EL (cell line): ENCODE measurements at regions not wholly inside any gene's neighbourhood (a gene's known extent, or its start where the extent isn't known, plus 50 kb on each side); places are given as distances from the start of the nearest gene placed in this dataset.
"Not testable (repeated sequence)": the region's sequence is repeated elsewhere in the genome, so short reads cannot be mapped to it uniquely, and the experiment has no call there.

Source experiments
- DNase-seq: peaks from one replicate; pipeline ENCODE4 v3.0.0-alpha.2; 2016

DNA sequence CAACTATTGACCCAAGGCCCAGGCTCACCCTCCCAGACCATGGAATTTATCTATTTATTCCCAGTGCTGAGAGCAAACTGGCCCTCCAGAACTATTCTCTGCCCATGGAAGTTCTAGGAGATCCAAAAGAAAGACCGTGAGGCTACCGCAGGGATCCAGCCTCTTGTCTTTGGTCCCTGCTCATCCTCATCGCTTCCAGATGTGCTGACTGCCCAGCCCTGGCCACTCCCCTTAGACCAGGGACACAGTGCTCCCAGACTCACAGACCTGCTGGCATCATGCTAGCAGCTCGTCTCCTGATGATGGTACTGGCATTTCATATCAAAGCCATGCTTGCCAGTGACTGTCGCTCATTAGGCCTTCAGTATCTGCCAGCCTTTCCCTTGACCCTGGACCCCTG is 405.7 kb upstream of the PPP2R3A start:
- no peak for DNase-seq

DNA sequence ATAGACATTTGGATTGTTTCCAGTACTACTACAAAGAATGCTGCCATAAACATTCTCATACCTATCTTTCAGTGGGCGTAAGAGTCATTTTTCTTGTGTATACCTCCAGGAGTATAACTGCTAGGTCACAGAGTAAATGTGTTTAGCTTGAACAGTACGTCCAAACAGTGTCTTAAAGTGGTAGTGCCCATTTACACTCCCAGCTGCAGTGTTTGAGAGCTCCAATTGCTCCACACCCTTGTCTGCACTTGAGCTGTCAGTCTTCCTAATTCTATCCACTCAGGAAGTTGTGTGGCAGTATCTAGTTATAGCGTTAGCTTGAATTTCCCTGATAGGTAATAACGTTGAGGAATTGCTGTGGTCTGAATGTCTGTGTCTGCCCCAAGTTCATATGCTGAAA is 404.7 kb upstream of the PPP2R3A start:
- no peak for DNase-seq

DNA sequence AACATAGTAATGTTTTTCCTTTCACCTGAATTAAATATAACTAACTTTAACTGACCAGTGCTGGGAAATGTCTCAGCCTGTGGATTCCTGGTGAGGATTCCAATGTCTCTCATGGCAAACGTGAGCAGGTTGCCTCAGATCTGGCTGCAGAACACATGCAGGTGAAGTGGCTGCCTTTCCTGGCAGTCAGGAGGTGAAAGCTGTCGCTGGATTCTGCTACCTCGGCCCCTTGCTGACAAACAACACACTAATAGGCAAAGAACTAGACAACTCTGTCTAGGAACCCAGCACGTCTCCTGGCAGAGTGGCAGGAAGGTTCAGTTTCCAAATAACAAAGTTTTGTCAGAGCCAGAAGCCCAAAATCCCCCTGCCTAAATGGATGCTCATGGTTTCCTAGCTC is 400.8 kb upstream of the PPP2R3A start:
- no peak for DNase-seq

DNA sequence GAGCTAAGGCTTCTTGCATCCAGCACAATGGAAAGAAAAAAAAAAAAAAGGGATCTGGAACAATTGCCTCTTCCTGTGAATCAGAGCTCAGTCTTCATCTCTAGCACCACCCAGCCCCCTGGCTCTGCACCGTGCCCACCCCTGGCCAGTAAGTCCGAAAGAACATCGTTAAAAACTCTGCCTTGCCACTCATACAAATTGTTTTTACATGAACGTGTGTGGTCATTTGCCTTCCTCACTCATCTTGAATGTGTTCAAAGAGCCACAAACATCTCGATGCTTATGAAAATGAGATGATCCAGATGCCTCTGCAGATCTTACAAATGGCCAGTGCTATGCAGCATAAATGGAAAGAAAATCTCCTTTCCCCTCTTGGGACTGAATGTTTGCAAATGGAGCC is 400.0 kb upstream of the PPP2R3A start:
- DNase-seq, result no peak

DNA sequence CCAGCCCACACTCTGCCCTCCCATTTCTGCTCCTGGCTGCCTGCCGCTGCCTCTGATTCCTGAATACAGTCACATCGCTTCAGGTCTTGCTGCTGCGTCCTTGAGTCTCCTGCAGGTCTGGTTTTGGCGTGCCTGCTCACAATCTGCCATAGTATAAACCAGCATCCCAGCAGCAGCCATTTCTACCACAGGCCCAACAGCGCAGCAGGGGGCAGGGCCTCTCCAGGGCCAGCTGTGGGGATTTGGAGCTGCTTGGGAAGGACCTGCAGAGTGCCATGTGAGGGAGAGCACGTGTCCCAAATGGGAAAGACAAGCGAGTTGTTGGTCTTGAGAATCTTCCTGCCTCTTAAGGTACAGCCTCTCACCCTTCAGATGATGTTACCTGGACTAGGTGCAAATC is 398.3 kb upstream of the PPP2R3A start:
- DNase-seq, result no peak

DNA sequence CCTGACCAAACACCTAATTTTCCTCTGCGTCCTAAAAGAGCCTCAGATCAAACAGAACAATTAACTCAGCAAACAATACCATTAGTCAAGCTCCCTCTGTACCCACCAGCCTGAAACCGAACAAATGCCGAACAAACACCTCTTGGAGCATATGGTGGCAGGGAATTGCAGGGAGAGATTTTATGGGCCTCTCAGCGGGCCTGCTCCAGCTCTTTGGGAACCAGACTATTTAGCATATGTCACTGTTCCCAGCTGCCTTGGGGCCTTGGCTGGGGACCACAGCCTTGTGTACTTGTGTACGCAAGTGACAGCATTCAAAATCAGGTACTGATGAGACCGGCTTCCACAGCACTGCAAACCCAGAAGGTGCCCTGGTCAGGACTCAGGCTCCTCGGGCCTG is 388.8 kb upstream of the PPP2R3A start:
- DNase-seq, result no peak

DNA sequence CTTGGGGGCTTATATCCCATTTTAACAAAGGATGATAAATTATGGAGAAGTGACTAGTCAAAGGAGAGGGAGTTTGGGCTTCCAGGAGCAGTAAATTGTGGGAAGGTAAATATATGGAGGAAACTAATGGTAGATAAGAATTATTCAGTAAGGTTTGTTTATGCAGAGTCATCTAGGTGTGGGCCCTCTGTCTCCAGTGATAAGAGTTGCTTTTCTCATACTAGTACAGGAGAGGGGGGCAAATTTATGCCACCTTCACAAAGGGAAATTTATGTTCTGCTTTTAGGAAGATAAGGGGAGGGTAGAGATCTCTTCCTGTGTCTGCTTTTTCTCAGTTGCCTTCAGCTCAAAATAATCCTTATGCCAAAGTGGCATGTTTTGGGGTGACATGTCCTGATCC is 383.7 kb upstream of the PPP2R3A start:
- no peak for DNase-seq

DNA sequence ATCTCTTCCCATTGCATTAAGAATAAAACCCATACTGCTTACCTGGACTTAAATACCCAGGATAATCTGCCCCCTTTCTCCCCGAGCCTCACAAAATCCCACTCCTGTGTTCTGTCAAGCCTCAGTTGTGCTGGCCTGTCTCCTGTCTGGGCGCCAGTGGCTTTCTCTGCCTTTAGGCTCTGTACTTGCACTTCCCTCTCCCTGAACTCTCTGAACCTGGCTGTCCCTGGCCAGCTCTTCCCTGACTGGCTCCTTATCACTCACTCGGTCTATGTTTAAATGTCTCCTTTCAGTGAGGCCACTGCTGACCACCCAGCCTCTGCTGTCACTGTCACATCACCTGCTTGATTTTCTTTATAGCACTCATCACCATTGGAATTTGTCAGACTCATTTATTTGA is 382.7 kb upstream of the PPP2R3A start:
- no peak for DNase-seq

DNA sequence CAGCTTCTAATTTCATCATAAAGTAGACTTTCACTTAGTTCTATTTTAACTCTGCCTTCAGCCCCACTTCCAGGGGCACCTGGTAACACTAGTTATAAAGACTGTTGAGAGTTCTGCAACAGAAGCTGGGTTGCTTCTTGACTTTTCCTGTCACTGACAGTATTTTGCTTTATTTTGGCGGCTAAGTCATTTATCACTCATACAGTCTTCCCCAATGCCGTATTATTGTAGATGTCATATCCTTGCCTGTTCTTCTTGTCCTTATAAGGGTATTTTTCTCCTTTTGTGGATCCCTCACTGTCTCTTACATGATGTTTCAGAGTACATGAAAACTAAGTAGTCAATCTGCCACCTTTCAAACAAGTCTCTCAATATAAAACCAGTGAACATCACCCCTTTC is 369.0 kb upstream of the PPP2R3A start:
- no peak for DNase-seq

DNA sequence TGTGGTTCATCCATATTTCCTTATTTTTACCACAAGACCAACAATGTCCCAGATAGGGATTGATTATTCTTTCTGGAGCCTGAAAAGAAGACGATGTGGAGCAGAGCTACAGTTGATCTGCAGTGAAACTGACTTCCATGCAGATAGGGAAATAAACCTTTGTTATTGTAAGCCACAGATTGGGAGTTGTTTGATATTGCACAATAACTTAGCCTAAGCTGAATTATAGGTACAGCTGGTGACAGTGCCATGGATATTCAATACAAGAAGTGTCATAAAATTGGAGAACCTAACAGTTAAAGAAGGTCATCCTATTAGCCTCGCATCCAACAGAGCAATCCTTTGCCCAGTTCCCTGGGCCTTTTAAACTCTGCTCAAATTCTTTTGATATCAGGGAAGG is 367.7 kb upstream of the PPP2R3A start:
- no peak for DNase-seq

DNA sequence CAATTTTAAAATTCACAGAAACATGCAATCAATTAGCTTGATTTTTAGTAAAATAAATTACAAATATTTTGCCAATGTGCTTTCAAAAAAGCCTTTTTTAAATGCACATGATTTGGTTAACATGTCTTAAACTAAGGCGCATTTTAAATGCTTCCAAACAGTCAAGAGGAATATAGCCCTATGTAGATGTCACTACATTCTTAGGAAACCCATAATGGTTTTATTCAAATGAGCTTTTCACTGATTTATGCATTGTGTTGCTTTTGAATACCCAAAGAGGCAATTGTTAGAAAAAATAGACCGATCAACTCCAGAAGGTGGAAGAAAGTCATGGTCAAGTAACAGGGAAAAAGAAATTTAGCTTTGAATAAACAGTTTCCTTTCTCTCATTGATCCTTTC is 366.9 kb upstream of the PPP2R3A start:
- DNase-seq, result no peak

DNA sequence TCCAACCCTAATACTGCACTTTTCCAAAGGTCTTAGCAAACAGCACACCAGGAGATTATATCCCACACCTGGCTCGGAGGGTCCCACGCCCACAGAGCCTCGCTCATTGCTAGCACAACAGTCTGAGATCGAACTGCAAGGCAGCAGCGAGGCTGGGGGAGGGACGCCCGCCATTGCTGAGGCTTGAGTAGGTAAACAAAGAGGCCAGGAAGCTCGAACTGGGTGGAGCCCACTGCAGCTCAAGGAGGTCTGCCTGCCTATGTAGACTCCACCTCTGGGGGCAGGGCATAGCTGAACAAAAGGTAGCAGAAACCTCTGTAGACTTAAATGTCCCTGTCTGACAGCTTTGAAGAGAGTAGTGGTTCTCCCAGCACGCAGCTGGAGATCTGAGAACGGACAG is 361.0 kb upstream of the PPP2R3A start:
- not testable (repeated sequence) for DNase-seq

DNA sequence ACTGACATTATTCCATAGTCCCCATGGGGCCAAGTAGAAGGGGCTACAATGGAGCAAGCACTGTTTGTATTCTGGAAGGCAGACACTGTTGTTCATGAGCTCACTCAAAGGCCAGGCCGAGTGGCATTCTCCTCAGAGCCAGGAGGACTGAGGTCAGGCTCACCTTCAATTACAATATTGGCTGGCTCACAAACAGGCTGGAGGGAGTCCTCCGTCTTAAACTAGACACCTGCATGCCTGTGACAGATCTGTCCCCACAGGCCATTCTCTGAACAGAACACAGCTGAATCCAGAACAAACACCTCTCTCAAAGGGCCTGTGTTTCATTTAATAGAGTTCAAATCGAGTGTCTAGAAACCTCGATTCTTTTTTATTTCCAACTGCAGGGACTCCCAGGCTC is 347.4 kb upstream of the PPP2R3A start:
- DNase-seq, result no peak

DNA sequence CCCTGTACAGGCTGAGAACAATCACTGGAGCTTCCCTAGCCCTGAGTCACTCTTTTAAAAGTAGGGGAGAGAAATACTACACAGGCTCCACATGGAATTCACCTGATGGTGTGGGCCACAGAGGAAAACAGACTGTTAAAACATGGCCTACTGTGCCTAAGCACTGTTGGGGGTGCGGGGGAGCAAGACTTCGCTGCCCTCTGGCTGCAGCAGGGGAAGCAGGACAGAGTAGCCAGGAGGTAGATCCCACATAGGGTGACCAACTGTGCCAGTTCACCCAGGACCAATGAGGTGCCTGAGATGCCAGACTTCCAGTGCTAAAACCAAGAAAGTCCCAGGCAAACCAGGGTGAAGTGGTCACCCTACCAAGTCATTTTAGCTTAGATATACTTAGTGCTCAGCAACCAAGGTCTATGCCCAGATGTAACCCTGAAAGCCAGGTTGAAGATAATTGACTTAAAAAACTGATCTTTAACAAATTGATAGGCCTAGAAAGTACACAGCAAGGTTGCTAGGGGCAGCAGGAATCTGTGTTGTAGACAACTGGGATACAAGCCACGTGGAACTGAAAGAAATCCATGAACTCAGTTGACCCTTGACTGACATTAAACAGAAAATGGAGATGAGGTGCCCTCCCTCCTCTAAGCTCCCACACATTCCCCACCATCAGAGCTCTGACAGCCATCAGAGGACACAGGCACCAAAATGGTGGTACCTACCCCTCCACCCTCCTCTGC is 344.2 kb upstream of the PPP2R3A start:
- no peak for DNase-seq

DNA sequence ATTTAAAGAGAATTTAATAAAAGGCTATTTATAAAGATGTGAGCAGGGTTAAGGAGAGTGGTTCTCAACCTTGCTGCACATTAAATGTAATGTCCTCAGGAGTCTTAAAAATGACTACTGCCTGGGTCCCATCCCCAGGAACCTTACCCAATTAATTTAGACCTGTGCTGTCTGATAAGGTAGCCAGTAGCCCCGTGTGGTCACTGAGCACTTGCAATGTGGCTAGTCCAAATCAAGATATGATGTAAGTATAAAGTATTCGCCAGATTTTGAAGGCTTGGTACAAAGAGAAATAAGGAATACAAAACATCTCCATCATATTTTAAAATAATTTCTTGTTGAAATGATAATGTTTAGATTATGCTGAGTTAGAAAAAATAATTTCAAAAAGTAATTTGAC is 343.3 kb upstream of the PPP2R3A start:
- DNase-seq, result no peak

DNA sequence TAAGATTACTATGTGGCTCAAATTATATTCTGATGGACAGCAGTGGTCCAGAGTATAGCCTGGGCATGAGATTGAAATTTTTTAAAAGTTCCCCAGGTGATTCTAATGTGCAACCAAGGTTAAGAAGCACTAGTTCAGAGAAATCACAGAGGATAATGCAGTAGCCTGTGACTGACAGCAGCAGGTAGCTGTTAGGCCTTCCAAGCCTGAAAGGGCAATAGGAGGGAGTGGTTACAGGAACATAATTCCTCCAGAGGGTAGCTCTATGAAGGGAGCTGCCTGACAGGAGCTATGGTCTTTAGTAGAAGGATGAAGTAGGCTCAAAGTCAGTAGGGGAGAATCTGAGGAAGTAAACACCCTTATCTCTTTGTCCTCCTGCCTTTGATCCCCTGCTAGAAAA is 342.9 kb upstream of the PPP2R3A start:
- no peak for DNase-seq

DNA sequence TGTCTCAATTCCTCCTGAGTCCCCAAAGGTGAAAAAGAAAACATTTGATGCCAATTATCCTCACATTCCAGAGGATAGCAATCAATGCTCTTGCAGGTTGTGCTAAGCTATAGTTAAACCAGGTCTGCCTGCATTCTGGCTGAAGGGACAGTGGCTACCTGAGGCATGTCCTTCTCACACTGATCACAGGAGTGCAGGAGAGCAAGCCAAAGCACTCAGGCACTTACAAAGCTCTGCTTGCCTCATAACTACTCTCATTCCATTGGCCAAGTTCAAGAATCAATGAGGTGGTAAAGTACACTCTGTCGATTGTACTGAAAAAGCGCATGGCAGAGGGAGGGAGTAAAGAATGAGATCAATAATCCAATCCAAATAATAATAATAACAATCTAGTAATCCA is 342.0 kb upstream of the PPP2R3A start:
- no peak for DNase-seq

DNA sequence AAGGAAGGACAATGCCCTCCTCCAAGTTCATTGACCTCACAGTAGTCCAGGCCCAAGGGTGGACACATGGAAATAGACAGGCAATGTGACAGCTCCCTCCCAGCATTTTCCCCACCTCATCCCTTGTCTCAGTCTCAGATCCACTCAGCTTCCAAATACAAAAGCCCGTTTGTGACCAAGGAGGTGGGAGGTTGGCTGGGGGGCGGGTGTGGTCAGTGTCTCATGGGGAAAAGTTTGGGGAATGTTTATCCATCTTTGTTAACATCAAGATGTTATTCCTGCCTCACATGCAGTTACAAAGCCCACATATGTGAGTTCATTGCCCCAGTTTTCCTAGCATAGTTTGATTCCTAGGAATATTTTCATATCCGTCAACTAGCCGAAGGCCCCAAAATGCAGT is 338.5 kb upstream of the PPP2R3A start:
- no peak for DNase-seq

DNA sequence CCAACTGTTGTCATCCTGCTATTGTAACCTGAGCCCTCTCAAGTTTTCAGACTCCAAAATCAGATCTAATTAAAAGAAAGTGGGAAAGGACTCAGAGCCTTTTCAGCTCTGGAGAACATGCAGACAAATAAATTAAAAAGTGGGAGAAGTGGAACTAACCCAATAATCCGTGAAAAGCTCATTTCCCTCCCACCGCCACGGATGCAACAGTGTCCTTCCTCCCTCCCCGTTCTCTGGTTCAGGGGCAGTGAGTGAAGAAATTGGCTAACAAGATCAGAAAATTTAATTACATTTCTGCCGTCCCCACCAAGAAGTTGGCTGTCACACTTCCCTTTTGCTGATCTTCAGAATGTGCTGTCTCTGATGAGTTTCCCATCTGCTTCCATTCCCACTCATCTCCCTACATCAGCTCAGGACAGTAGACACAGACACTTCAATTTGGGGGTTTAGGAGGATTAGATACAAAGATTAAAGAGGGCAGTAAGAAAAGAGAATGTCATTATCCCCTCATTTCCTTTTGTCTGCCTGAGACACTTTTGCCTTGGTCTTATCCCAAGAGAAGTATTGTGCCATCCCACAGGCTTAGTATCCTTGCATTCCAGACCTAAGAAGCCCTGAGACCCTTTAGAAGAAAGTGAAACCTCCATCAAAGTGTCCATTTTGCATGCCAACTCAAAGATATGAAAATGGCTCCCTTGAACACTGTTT is 335.7 kb upstream of the PPP2R3A start:
- no peak for DNase-seq

DNA sequence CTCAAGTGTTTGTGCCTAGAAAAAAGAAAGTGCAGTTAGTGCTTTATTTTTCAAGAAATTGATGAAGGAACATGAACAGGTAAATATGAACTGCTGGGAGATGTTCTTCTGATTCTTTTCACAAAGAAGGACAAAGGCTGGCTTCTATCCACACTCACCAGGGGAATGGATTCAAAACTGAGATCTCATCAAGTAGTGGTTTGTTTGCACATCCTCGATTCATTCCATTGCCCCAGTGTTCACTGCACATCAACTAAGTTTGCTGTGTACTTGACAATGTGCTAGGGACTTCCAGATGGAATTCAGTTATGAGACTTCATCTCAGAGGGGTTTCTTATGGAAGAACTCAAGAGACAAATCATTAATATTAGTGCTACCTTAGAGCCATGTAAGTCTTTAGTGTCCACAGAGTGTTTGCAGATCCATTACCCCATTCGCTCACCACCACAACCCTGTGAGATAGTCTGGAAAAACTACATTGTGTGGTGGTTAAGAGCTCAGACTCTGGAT is 332.9 kb upstream of the PPP2R3A start:
- no peak for DNase-seq

DNA sequence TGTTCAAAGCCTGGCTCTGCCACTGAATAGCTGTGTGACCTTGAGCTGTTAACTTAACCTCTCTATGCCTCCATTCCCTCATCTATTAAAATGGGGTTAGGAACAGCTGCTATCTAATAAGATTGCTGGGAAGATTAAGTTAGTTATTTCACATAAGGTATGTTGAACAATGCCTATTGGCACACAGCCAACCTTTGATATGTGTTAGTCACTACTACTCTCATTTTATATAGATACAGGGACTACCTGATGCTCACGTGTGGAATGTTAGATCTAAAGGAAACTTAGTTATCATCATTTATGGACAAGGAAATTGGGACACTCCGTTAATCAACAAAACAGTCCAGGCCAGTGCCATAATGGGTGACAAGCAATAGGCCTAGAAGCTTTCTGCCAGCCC is 332.4 kb upstream of the PPP2R3A start:
- no peak for DNase-seq

DNA sequence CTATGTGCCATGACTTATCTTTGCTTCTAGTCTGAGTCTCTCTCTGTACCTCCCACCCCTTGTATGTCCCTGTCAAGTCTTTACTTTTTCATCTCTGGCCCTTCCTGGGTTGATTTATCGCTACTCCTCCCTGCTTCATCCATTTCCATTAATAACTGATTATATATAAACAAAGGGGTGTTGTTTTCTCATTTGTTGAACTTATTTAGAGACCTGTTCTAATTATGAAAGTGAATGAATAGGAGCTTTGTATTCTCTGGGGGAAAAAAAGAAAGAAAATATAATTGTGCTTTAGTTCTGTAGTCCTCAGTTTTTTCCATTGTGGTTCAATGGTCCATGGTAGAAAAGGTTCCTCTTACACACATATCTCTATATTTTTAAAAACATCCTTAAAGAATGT is 328.9 kb upstream of the PPP2R3A start:
- no peak for DNase-seq

DNA sequence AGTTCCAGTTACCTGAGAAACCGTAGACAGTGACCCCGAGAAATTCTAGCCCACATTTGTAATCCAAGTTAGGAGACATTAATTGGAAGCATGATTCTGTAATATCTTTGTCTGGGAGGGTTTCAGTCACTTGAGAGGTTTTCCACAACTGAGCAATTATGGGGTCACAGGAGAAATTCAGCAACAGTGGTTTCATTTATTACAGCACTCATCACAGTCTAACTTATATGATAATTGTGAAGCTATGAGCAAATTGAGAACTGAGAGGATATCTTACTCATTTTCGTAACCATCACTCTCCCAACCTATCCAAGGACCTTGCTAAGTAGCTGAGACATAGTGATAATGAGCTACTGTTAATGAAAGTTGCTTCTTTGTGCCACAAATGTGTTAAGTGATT is 328.5 kb upstream of the PPP2R3A start:
- no peak for DNase-seq

DNA sequence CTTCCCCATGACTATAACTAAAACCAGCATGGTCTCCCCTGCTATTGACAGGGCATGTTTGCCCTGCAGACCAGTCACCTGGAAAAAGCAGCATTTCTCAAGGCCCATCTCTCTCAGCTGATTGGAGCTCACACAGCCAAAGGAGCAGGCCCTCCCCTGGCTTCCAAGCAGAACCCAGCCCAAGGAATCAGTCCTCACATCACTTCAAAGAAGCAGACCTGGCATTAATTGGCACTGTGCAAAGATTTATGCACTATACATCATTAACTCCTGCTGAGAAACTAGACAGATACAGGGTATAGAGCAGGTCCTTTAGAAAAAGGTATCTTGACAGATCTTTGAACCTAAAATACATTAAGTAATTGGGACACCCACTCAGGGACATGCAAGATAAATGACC is 323.8 kb upstream of the PPP2R3A start:
- DNase-seq, result no peak

DNA sequence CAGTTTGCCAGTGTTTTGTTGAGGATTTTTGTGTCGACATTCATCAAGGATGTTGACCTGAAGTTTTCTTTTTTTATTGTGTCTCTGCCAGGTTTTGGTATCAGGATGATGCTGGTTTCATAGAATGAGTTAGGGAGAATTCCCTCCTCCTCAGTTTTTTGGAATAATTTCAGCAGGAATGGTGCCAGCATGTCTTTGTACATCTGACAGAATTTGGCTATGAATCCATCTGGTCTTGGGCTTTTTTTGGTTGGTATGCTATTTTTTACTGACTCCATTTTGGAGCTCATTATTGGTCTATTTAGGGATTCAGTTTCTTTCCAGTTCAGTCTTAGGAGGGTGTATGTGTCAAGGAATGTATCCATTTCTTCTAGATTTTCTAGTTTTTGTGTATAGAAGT is 320.0 kb upstream of the PPP2R3A start:
- no peak for DNase-seq
